ENCODE measurements at regions not wholly inside any gene's neighbourhood (a gene's known extent, or its start where the extent isn't known, plus 50 kb on each side); places are given as distances from the start of the nearest gene placed in this dataset.

GRCh38 chr2:120564213-120565094, 171.2 kb upstream of the GLI2 start (continued):
- TF ChIP-seq ARID4A (CRISPR knock-in tag; IDR thresholded peaks at IDR 0.05; ENCODE audit: borderline replicate concordance) (peak; percentile 63; the same call in 1 of the 2 replicates), GFI1 (CRISPR knock-in tag; IDR thresholded peaks at IDR 0.05; ENCODE audit: borderline replicate concordance) (peak; percentile 94), CREBL2 (CRISPR knock-in tag; IDR thresholded peaks at IDR 0.05; ENCODE audit: borderline replicate concordance) (no peak), RFX1 (IDR thresholded peaks at IDR 0.05) (no peak), CHD4 (IDR thresholded peaks at IDR 0.05; ENCODE audit: borderline replicate concordance, low read length) (no peak), ZNF556 (CRISPR knock-in tag; IDR thresholded peaks at IDR 0.05; ENCODE audit: borderline replicate concordance) (no peak; the same call in 1 of the 2 replicates), ZBTB39 (CRISPR knock-in tag; IDR thresholded peaks at IDR 0.05) (peak; percentile 76; the same call in 1 of the 2 replicates), ZNF780A (CRISPR knock-in tag; IDR thresholded peaks at IDR 0.05) (no peak; the same call in 1 of the 2 replicates), YY1 (IDR thresholded peaks at IDR 0.05; ENCODE audit: insufficient read depth, insufficient replicate concordance, low read depth, low read length) (peak; percentile 13), JUN (CRISPR knock-in tag; IDR thresholded peaks at IDR 0.05) (peak; percentile 65; the same call in 1 of the 2 replicates), CTCF (CRISPR knock-in tag; IDR thresholded peaks at IDR 0.05) (peak; percentile 34), MYNN (CRISPR knock-in tag; IDR thresholded peaks at IDR 0.05; ENCODE audit: low read depth) (peak; percentile 32; the same call in 1 of the 2 replicates), NR2F2 (IDR thresholded peaks at IDR 0.05; ENCODE audit: borderline replicate concordance, low read depth) (peak; percentile 90), HOXD1 (CRISPR knock-in tag; IDR thresholded peaks at IDR 0.05) (peak; percentile 90), ELF4 (CRISPR knock-in tag; IDR thresholded peaks at IDR 0.05; ENCODE audit: borderline replicate concordance) (no peak), SKI (IDR thresholded peaks at IDR 0.05; ENCODE audit: partially characterized antibody) (peak; percentile 97), ZKSCAN8 (CRISPR knock-in tag; IDR thresholded peaks at IDR 0.05; ENCODE audit: borderline replicate concordance) (no peak), ZNF441 (CRISPR knock-in tag; IDR thresholded peaks at IDR 0.05; ENCODE audit: borderline replicate concordance) (no peak), KLF16 (CRISPR knock-in tag; IDR thresholded peaks at IDR 0.05) (peak in 1 of 2 experiments; percentile 70; a peak in 1 of 4 replicates), ZFP37 (CRISPR knock-in tag; IDR thresholded peaks at IDR 0.05; ENCODE audit: borderline replicate concordance) (no peak)
